GM21528 (cell line): ENCODE measurements at regions not wholly inside any gene's neighbourhood (a gene's known extent, or its start where the extent isn't known, plus 50 kb on each side); places are given as distances from the start of the nearest gene placed in this dataset.
"Not testable (repeated sequence)": the region's sequence is repeated elsewhere in the genome, so short reads cannot be mapped to it uniquely, and the experiment has no call there.

Experiments used
- ATAC-seq: cut with Tn5 transposase; IDR thresholded peaks from one replicate; pipeline ENCODE4 v1.9.1; 2021; ENCODE audit warnings: mild to moderate bottlenecking, moderate library complexity; ENCODE audit not compliant: unreplicated experiment, low FRiP score

DNA sequence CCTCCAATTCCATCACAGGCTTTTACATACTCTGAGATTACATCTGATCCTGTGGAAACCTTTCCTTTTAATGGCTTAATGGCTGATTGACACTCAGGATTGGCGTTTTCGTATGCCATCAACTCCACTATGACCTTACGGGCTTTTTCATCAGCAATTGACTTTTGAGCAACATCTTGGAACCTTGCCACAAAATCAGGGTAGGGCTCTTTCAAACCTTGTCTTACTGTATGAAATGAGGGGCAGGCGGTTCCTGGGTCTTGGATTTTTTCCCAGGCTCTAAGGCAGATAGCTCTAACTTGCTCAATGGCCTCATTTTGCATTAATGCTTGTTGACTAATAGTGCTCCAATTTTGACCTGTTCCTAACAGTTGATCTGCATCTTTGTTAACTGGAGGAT is 250.9 kb upstream of the PRKCQ start:
- ATAC-seq, result not testable (repeated sequence)

DNA sequence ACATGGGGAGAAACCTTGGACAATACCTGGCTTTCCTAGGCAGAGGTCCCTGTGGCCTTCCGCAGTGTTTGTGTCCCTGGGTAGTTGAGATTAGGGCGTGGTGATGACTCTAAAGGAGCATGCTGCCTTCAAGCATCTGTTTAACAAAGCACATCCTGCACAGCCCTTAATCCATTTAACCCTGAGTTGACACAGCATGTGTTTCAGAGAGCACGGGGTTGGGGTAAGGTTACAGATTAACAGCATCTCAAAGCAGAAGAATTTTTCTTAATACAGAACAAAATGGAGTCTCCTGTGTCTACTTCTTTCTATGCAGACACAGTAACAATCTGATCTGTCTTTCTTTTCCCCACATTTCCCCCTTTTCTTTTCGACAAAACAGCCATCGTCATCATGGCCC is 244.7 kb upstream of the PRKCQ start:
- not testable (repeated sequence) for ATAC-seq

GRCh38 chr10:6823770-6824169 is 243.7 kb upstream of the PRKCQ start:
- no peak for ATAC-seq

GRCh38 chr10:6819301-6819700 is 239.2 kb upstream of the PRKCQ start:
- ATAC-seq, result no peak

GRCh38 chr10:6817770-6818169 is 237.7 kb upstream of the PRKCQ start:
- no peak for ATAC-seq

GRCh38 chr10:6815346-6815745 is 235.3 kb upstream of the PRKCQ start:
- no peak for ATAC-seq

GRCh38 chr10:6813856-6814255 is 233.8 kb upstream of the PRKCQ start:
- no peak for ATAC-seq

- ATAC-seq, result no peak
These were observed 233.2 kb upstream of the PRKCQ start for GRCh38 chr10:6813306-6813705.

DNA sequence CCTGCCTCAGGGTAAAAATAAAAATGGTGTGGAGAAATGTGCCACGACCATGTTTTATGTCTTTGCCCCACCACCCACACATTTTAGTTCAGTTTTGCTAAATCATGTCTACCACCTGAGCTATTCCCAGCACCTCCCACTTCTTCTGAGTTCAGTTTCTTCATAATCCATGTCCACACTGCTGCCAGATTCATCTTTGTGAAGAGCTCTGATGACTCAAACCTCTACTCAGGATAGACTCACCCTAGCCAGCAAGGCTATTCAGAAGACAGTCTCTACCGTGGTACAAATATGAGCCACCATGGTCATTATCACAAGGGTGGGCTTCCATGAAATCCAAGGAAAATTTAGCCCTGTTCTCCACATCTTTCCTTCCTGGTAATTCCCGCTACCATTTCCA is 231.1 kb upstream of the PRKCQ start:
- no peak for ATAC-seq

DNA sequence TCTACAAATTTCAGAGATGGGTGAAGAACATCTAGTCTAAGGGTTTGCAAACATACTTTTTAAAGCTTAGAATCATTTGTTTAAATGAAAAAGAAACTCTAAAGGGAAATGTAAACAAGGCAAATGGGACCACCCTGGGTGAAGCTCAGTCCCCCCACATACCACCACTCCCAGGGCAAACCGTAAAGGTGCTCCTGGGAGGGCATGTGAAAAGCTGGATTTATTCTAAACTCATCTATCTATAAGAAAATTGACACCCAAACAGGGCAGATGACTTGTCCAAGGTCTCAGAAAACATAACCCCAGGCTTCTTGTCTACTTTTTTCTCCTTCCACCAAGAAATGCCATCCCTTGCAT is 223.3 kb upstream of the PRKCQ start:
- no peak for ATAC-seq

DNA sequence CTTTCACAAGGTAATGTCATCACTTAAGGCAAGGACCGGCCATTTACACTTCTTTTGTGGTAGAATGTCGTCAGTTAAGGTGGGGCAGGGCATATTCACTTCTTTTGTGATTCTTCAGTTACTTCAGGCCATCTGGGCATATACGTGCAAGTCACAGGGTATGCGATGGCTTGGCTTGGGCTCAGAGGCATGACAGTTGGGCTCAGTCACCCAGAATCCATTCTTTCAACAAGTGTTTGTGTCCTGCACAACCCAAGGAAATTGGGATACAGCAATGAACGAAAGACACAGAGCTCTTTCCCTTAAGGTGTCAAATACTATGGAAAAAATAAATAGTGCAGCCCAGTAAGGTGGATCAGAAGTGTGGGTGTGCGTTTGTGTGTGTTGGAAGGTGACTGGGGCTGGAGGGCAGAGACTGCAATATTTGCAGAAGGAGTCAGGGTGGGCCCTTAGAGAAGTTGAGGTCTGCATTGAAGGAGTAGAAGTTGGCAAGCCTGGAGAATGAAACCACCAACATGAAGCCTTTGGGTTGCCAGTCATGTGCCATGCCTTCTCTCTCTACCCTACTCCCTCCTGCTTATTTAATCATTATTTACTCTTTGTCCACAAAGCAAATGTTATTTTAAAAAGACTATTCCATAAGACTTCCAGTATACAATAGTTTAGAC is 222.8 kb upstream of the PRKCQ start:
- ATAC-seq, result no peak

DNA sequence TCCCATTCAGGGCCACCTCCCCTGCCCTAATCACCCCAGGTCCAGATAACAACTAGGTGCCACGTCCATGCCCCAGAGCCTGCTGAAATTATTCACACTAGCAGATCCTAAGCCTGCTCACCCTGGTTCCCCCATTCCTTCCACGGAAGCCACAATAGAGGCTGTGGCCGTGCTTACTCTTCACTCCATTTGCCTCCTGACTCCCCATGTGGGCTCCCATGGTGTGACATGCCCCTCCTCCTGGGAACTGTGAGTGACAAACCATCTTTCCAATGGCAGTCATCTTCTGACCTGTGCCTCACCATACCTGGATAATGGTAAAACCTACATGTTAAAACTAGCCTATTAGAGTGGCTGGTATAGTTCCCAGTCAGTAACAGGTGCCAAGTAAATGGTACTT is 216.2 kb upstream of the PRKCQ start:
- ATAC-seq, result no peak

DNA sequence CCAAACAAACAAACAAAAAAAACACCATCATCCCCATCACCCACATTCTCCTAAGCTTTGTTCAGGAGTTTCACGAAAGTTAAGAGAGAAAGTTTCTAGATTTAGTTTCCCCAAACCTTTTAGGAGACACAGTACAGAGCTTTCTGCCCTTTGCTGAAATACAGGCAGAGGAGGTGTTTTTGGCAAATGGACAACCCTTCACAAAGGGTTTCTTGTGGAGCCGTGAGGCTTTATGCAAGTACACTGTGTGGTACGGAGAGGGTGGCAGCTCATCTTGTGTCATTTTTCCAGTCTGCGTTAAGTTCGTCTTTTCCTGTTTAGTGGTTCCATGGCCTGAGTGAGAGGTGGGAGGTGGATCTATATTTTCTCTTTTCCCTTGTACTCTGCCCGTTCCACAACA is 215.5 kb upstream of the PRKCQ start:
- no peak for ATAC-seq

DNA sequence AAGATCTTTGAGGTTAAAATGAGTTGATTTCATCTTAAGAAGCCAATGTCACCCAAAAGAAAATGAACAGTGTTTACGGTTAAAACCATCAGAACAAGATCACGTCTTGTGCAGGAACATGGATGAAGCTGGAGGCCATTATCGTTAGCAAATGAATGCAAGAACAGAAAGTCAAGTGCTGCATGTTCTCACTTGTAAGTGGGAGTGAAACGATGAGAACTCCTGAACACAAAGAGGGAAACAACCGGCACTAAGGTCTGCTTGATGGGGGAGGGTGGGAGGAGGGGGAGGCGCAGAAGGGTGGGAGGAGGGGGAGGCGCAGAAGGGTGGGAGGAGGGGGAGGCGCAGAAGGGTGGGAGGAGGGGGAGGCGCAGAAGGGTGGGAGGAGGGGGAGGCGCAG is 214.8 kb upstream of the PRKCQ start:
- not testable (repeated sequence) for ATAC-seq

GRCh38 chr10:6794441-6794840 is 214.4 kb upstream of the PRKCQ start:
- no peak for ATAC-seq

GRCh38 chr10:6788731-6789130 is 208.7 kb upstream of the PRKCQ start:
- ATAC-seq, result no peak

DNA sequence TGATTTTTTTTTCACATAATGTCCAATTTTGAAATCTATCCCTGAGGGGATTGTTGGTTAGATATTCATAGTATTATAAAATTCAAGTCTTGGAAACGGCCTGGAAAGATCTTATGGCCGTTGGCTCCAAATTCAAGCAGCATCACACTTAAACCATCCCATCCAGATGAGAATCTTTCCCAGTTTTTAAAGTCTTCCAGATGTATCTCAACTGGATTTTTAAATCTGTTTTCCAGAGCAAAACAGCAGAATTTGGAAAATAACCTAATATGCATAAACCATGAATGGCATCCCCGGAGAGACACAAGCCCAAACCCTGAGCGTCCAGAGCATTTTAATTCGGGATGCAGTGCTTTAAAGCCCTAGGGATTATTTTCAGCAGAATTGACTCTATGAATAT is 208.2 kb upstream of the PRKCQ start:
- ATAC-seq, result no peak

- ATAC-seq, result no peak
These were observed 207.6 kb upstream of the PRKCQ start for GRCh38 chr10:6787718-6788117.

- no peak for ATAC-seq
These were observed 207.0 kb upstream of the PRKCQ start for GRCh38 chr10:6787091-6787490.

DNA sequence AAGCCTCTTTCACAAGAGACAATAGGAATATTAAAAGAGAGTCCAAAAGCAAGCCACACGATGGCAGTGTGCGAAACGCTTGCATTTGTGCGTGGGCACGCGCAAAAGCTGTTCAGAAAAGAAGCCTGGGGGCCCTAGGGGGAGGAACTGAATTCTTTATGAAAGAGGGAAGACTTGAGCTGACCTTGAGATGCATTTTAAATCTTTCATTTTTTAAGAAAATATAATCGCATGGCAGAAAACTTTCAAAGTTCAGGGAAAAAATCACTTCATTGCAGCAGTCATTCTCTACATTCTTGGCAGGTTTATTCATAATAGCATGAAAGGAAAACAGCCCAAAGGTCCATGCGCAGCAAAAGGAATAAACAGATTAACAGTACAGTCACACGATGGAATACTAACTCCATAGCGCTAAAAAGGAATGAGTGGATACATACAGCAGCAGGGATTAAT is 206.5 kb upstream of the PRKCQ start:
- ATAC-seq, result no peak

GRCh38 chr10:6784429-6784828 is 204.4 kb upstream of the PRKCQ start:
- not testable (repeated sequence) for ATAC-seq

DNA sequence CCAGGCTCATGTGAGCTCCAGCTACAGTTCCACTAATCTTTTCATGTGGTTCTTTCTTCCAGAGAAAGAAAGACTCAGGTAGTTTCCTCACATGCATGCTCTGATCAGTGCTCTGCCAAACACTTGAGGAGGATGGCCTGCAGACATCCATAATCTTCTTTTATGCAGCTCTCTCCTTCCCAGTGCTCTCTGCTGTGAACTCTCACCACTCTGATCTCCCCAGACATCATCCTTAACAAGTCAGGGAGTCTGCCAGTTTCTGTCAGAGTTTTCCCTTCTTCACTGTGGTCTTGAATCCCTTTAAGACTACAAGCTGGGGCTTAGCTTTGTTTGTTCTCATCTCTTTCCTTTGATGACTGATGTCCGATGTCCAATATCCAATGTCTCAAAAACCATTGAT is 203.4 kb upstream of the PRKCQ start:
- no peak for ATAC-seq

DNA sequence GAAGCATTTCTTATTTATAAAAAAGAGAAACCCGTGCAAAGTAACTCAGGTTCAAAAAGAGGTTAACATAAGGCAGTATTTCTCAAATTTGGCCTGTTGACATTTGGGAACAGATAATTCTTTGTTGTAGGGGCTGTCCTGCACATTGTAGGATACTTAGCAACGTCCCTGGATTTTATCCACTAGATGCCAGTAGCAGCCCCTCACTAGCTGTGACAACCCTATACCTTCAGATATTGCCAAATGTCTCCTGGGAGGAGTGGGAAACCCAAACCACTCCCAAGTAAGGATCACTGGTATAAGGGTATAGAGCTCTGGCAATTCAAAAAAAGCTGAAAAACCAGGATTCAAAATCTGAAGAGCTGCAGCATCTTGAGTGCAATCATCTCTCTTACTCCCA is 202.3 kb upstream of the PRKCQ start:
- no peak for ATAC-seq
